GM12864 (cell line): ENCODE measurements at regions not wholly inside any gene's neighbourhood (a gene's known extent, or its start where the extent isn't known, plus 50 kb on each side); places are given as distances from the start of the nearest gene placed in this dataset.

Source experiments
- DNase-seq: peaks from one replicate; pipeline ENCODE4 v3.0.0-alpha.2; 2011; ENCODE audit warnings: low read depth
- H3K4me3 ChIP-seq: 2 replicates; pipeline ENCODE4 v1.5.1; 2011; ENCODE audit warnings: mild to moderate bottlenecking, low read depth, low read length, control low read depth
- CTCF ChIP-seq: IDR thresholded peaks from 2 replicates; pipeline ENCODE4 v1.5.1; 2011; ENCODE audit warnings: low read depth, mild to moderate bottlenecking, moderate library complexity, low read length, control low read depth, inconsistent platforms; ENCODE audit errors: missing control alignments

DNA sequence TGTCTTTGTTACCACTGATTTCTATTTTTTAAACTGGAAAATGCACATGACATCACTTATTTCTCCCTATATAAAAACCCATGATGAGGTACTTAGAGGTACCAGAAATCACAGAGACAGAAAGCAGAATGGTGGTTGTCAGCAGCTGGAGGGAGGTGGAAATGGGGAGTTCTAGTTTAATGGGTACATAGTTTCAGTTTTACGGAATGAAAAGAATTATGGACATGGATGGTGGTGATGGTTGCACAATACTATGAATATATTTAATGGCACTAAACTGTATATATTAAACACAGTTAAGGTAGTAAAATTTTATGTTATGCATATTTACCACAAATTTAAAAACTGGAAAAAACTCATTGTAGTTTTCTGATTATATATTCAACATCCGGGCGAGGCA, 50.5 kb upstream of the CPEB4 start:
- no peak for TF ChIP-seq CTCF
- DNase-seq = no peak
- no peak overlapping the region for H3K4me3 ChIP-seq
